H9 (cell line): ENCODE measurements at regions not wholly inside any gene's neighbourhood (a gene's known extent, or its start where the extent isn't known, plus 50 kb on each side); places are given as distances from the start of the nearest gene placed in this dataset.

Source experiments
- DNase-seq: peaks from one replicate; pipeline ENCODE4 v3.0.0-alpha.2; 2017
- H2AFZ ChIP-seq: one replicate; pipeline ENCODE4 v1.6.1; 2013; ENCODE audit warnings: mild to moderate bottlenecking, low read length, control low read depth, moderate library complexity
- H2AK5ac ChIP-seq: 2 replicates; pipeline ENCODE4 v1.6.1; 2013; ENCODE audit warnings: low read length, control low read depth, mixed read lengths; ENCODE audit not compliant: insufficient read length
- H2BK120ac ChIP-seq: one replicate; pipeline ENCODE4 v1.6.1; 2013; ENCODE audit warnings: low read depth, mild to moderate bottlenecking, low read length, control low read depth, inconsistent platforms; ENCODE audit not compliant: poor library complexity, severe bottlenecking
- H2BK12ac ChIP-seq: 2 replicates; pipeline ENCODE4 v1.6.1; 2013; ENCODE audit warnings: low read length, control low read depth, mixed read lengths, low read depth; ENCODE audit not compliant: insufficient read length
- H2BK15ac ChIP-seq: 2 replicates; pipeline ENCODE4 v1.6.1; 2013; ENCODE audit warnings: low read depth, low read length, control low read depth
- H2BK20ac ChIP-seq: one replicate; pipeline ENCODE4 v1.6.1; 2013; ENCODE audit warnings: low read depth, mild to moderate bottlenecking, low read length, control low read depth, inconsistent platforms; ENCODE audit not compliant: poor library complexity, severe bottlenecking
- H2BK5ac ChIP-seq: 2 replicates; pipeline ENCODE4 v1.6.1; 2013; ENCODE audit warnings: low read length, control low read depth, mixed read lengths; ENCODE audit not compliant: insufficient read length
- H3K14ac ChIP-seq: 2 replicates; pipeline ENCODE4 v1.6.1; 2013; ENCODE audit warnings: low read length, control low read depth; ENCODE audit not compliant: insufficient read depth
- H3K18ac ChIP-seq: 2 replicates; pipeline ENCODE4 v1.6.1; 2013; ENCODE audit warnings: low read depth, mild to moderate bottlenecking, mixed read lengths, low read length, control low read depth; ENCODE audit not compliant: insufficient read length
- H3K23ac ChIP-seq: 2 replicates; pipeline ENCODE4 v1.6.1; 2013; ENCODE audit warnings: low read length, control low read depth, mixed read lengths, low read depth; ENCODE audit not compliant: insufficient read length
- H3K23me2 ChIP-seq: 2 replicates; pipeline ENCODE4 v1.6.1; 2013; ENCODE audit warnings: low read depth, mild to moderate bottlenecking, mixed read lengths, low read length, control low read depth; ENCODE audit not compliant: insufficient read length, poor library complexity, severe bottlenecking
- H3K27ac ChIP-seq: 2 replicates; pipeline ENCODE4 v1.5.1; 2013; ENCODE audit warnings: low read length, control low read depth, mixed read lengths, low read depth; ENCODE audit not compliant: insufficient read length
- H3K27me3 ChIP-seq: 2 replicates; pipeline ENCODE4 v1.6.1; 2013; ENCODE audit warnings: low read length, control low read depth, inconsistent platforms; ENCODE audit not compliant: insufficient read depth
- H3K4ac ChIP-seq: 2 replicates; pipeline ENCODE4 v1.6.1; 2013; ENCODE audit warnings: low read depth, mild to moderate bottlenecking, control low read depth, inconsistent platforms, low read length, moderate library complexity
- H3K4me1 ChIP-seq: 2 replicates; pipeline ENCODE4 v1.6.1; 2013; ENCODE audit warnings: low read length, control low read depth, inconsistent platforms; ENCODE audit not compliant: insufficient read depth
- H3K4me2 ChIP-seq: 2 replicates; pipeline ENCODE4 v1.6.1; 2013; ENCODE audit warnings: low read length, control low read depth, mixed read lengths; ENCODE audit not compliant: insufficient read length, insufficient read depth
- H3K56ac ChIP-seq: 2 replicates; pipeline ENCODE4 v1.6.1; 2013; ENCODE audit warnings: low read depth, mild to moderate bottlenecking, mixed read lengths, low read length, control low read depth; ENCODE audit not compliant: insufficient read length
- H3K79me1 ChIP-seq: 2 replicates; pipeline ENCODE4 v1.6.1; 2013; ENCODE audit warnings: low read depth, mild to moderate bottlenecking, moderate library complexity, low read length, control low read depth, inconsistent platforms; ENCODE audit not compliant: insufficient read depth, poor library complexity, severe bottlenecking
- H3K79me2 ChIP-seq: 2 replicates; pipeline ENCODE4 v1.6.1; 2013; ENCODE audit warnings: low read length, control low read depth, inconsistent platforms; ENCODE audit not compliant: insufficient read depth
- H3K9ac ChIP-seq: 2 replicates; pipeline ENCODE4 v1.6.1; 2013; ENCODE audit warnings: low read length, control low read depth, mixed read lengths; ENCODE audit not compliant: insufficient read length; ENCODE audit errors: extremely low read depth
- H3K9me3 ChIP-seq: one replicate; pipeline ENCODE4 v1.6.1; 2013; ENCODE audit warnings: low read depth, low read length, inconsistent platforms; ENCODE audit not compliant: control insufficient read depth
- H3T11ph ChIP-seq: one replicate; pipeline ENCODE4 v1.6.1; 2013; ENCODE audit warnings: mild to moderate bottlenecking, low read length, control low read depth, inconsistent platforms
- H4K20me1 ChIP-seq: one replicate; pipeline ENCODE4 v1.6.1; 2013; ENCODE audit not compliant: control insufficient read depth, insufficient read length, insufficient read depth
- H4K5ac ChIP-seq: 2 replicates; pipeline ENCODE4 v1.6.1; 2013; ENCODE audit warnings: low read depth, mild to moderate bottlenecking, mixed read lengths, low read length, control low read depth; ENCODE audit not compliant: insufficient read length
- H4K8ac ChIP-seq: replicated peaks from 2 replicates; pipeline ENCODE4 v1.6.1; 2013; ENCODE audit warnings: low read length, control low read depth, mixed read lengths, low read depth; ENCODE audit not compliant: insufficient read length
- H4K91ac ChIP-seq: 2 replicates; pipeline ENCODE4 v1.6.1; 2013; ENCODE audit warnings: low read depth, mild to moderate bottlenecking, moderate library complexity, mixed read lengths, low read length, control low read depth; ENCODE audit not compliant: insufficient read length
- H3K27ac Mint-ChIP-seq, 3 experiments: 2 replicates in 2 of 3; 3 replicates in 1 of 3; pipeline ENCODE4 v1.8.0; 2020 to 2021; ENCODE audit warnings: mixed read lengths in 3 of 3, mild to moderate bottlenecking in 1 of 3, moderate library complexity in 1 of 3
- H3K27me3 Mint-ChIP-seq: 2 replicates; pipeline ENCODE4 v1.8.0; 2021; ENCODE audit warnings: low read depth, mild to moderate bottlenecking, moderate library complexity, mixed read lengths
- H3K36me3 Mint-ChIP-seq, 3 experiments: 2 replicates in 2 of 3; 3 replicates in 1 of 3; pipeline ENCODE4 v1.8.0; 2020 to 2021; ENCODE audit warnings: low read depth in 3 of 3, mixed read lengths in 3 of 3; ENCODE audit not compliant: insufficient read depth in 1 of 3
- H3K4me1 Mint-ChIP-seq, 2 experiments: 2 replicates each; pipeline ENCODE4 v1.8.0; 2020; ENCODE audit warnings: mixed read lengths in 2 of 2
- H3K4me3 Mint-ChIP-seq, 2 experiments: 2 replicates in 1 of 2; 3 replicates in 1 of 2; pipeline ENCODE4 v1.8.0; 2020 to 2021; ENCODE audit warnings: mild to moderate bottlenecking in 2 of 2, mixed read lengths in 2 of 2, moderate library complexity in 1 of 2
- H3K9me3 Mint-ChIP-seq, 2 experiments: 2 replicates in 1 of 2; 3 replicates in 1 of 2; pipeline ENCODE4 v1.8.0; 2020; ENCODE audit warnings: mild to moderate bottlenecking in 2 of 2, mixed read lengths in 2 of 2, moderate library complexity in 1 of 2
- WGBS: extraction: QIAGEN DNeasy Blood & Tissue Kit; methylation state at CpG from one replicate; pipeline ENCODE4 v1.1.7; 2013; ENCODE audit warnings: missing lambda C conversion rate, low lambda C conversion rate, mixed read lengths; ENCODE audit not compliant: insufficient read length; ENCODE audit errors: extremely low coverage; 5-methylcytosine and 5-hydroxymethylcytosine counted together
- TF ChIP-seq, protein P1 (sequence below): fragments of 200-600 bp; sonication (generic); conservative IDR thresholded peaks from 3 replicates; pipeline ENCODE4 v1.8.0; 2021; ENCODE audit warnings: antibody characterized with exemption, mild to moderate bottlenecking

DNA sequence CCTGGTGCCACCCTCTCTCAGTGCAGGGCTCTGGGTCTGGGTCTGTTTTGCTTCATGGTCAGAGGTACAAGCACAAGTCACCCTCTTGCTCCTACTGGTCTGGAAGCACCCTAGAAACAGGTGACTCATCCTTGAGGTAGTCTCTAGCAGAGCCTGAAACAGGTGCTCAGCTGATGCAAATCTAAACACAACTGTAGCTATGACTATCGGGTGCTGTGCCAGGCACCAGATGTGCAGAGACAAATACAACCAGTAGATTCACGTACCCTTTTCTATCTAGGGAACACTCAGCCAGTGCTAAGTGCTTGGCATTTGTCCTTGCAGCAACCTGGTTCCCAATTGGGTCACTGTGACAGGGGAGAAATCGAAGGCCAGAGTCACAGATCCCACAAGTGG is 140.9 kb upstream of the MYCN start:
- Mint-ChIP-seq H3K27me3 (peaks cover 2% of the 10 kb centered on the region), H3K9me3 (no peaks in the 10 kb centered on the region), H3K27ac (no peak overlapping the region), H3K4me3 (no peak overlapping the region), H3K4me1 (peaks cover 15 to 16% of the 10 kb centered on the region in 2 experiments), H3K36me3 (no peaks in the 10 kb centered on the region)
- no peak for DNase-seq
- H4K5ac ChIP-seq = no peak overlapping the region
- no peak overlapping the region for H2AFZ ChIP-seq
- no peaks in the 10 kb centered on the region for H4K20me1 ChIP-seq
- H3K18ac ChIP-seq = no peak overlapping the region
- no peak overlapping the region for H3K14ac ChIP-seq
- no peak overlapping the region for H3K4ac ChIP-seq
- H4K91ac ChIP-seq = no peak overlapping the region
- no peak overlapping the region for H3K9ac ChIP-seq
- H3K27ac ChIP-seq = no peak overlapping the region
- TF ChIP-seq, protein P1, sequence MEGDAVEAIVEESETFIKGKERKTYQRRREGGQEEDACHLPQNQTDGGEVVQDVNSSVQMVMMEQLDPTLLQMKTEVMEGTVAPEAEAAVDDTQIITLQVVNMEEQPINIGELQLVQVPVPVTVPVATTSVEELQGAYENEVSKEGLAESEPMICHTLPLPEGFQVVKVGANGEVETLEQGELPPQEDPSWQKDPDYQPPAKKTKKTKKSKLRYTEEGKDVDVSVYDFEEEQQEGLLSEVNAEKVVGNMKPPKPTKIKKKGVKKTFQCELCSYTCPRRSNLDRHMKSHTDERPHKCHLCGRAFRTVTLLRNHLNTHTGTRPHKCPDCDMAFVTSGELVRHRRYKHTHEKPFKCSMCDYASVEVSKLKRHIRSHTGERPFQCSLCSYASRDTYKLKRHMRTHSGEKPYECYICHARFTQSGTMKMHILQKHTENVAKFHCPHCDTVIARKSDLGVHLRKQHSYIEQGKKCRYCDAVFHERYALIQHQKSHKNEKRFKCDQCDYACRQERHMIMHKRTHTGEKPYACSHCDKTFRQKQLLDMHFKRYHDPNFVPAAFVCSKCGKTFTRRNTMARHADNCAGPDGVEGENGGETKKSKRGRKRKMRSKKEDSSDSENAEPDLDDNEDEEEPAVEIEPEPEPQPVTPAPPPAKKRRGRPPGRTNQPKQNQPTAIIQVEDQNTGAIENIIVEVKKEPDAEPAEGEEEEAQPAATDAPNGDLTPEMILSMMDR = no peak
- no peak overlapping the region for H2BK12ac ChIP-seq
- H3K27me3 ChIP-seq = no peaks in the 10 kb centered on the region
- H3K4me2 ChIP-seq = no peak overlapping the region
- H2BK120ac ChIP-seq = no peak overlapping the region
- no peaks in the 10 kb centered on the region for H3K9me3 ChIP-seq
- no peak overlapping the region for H2BK5ac ChIP-seq
- H3K79me2 ChIP-seq = no peaks in the 10 kb centered on the region
- no peaks in the 10 kb centered on the region for H3K23me2 ChIP-seq
- no peak overlapping the region for H2BK20ac ChIP-seq
- no peak overlapping the region for H3K23ac ChIP-seq
- no peak overlapping the region for H2AK5ac ChIP-seq
- no peaks in the 10 kb centered on the region for H3K4me1 ChIP-seq
- H3T11ph ChIP-seq = no peak overlapping the region
- WGBS = no CpG with 5 or more reads among the region's 3 CpGs
- H3K56ac ChIP-seq = no peak overlapping the region
- no peaks in the 10 kb centered on the region for H3K79me1 ChIP-seq
- no peak overlapping the region for H2BK15ac ChIP-seq
- no peak overlapping the region for H4K8ac ChIP-seq
